SK-N-SH treated with all-trans-retinoic acid at 6 μM for 48 hours (cell line): ENCODE measurements at regions not wholly inside any gene's neighbourhood (a gene's known extent, or its start where the extent isn't known, plus 50 kb on each side); places are given as distances from the start of the nearest gene placed in this dataset.

Source experiments
- ATAC-seq: fragments of 200-7000 bp; cut with Tn5 transposase; 3 replicates; pipeline ENCODE4 v1.9.1; 2020; ENCODE audit warnings: mild to moderate bottlenecking, moderate library complexity
- ARNTL ChIP-seq: fragments of 450-650 bp; formaldehyde crosslinking; IDR thresholded peaks from 2 replicates; pipeline ENCODE4 v1.5.0; 2020; ENCODE audit warnings: low read depth, mild to moderate bottlenecking, moderate library complexity, borderline replicate concordance
- BACH2 ChIP-seq: fragments of 250-450 bp; sonication (Bioruptor Pico); IDR thresholded peaks from 2 replicates; pipeline ENCODE4 v1.9.0; 2021; ENCODE audit warnings: mild to moderate bottlenecking, borderline replicate concordance
- CREB5 ChIP-seq: fragments of 250-450 bp; sonication (Bioruptor Pico); IDR thresholded peaks from 2 replicates; pipeline ENCODE4 v1.5.1; 2020; ENCODE audit warnings: low read depth, mild to moderate bottlenecking, moderate library complexity
- CSDC2 ChIP-seq: fragments of 250-450 bp; sonication (Bioruptor Pico); IDR thresholded peaks from 2 replicates; pipeline ENCODE4 v1.5.0; 2020; ENCODE audit warnings: mild to moderate bottlenecking, moderate library complexity
- CSRNP3 ChIP-seq: fragments of 250-450 bp; sonication (Bioruptor Pico); IDR thresholded peaks from 2 replicates; pipeline ENCODE4 v1.5.1; 2021; ENCODE audit warnings: mild to moderate bottlenecking, moderate library complexity
- ESRRG ChIP-seq: fragments of 250-450 bp; sonication (Bioruptor Pico); IDR thresholded peaks from 2 replicates; pipeline ENCODE4 v1.6.1; 2021; ENCODE audit warnings: mild to moderate bottlenecking
- GLIS3 ChIP-seq: fragments of 250-450 bp; sonication (Bioruptor Pico); IDR thresholded peaks from 2 replicates; pipeline ENCODE4 v1.5.0; 2020; ENCODE audit warnings: mild to moderate bottlenecking, moderate library complexity
- ISL1 ChIP-seq: fragments of 250-450 bp; sonication (Bioruptor Pico); IDR thresholded peaks from 2 replicates; pipeline ENCODE4 v2.1.2; 2022; ENCODE audit warnings: mild to moderate bottlenecking, moderate library complexity
- OSR1 ChIP-seq: fragments of 250-450 bp; sonication (Bioruptor Pico); IDR thresholded peaks from 2 replicates; pipeline ENCODE4 v1.8.0; 2022; ENCODE audit warnings: moderate library complexity, mild to moderate bottlenecking, inconsistent platforms
- POU6F1 ChIP-seq: fragments of 250-450 bp; sonication (Bioruptor Pico); IDR thresholded peaks from 2 replicates; pipeline ENCODE4 v1.8.0; 2021; ENCODE audit warnings: low read depth, mild to moderate bottlenecking, moderate library complexity, borderline replicate concordance
- PPARA ChIP-seq: fragments of 250-450 bp; sonication (Bioruptor Pico); IDR thresholded peaks from 2 replicates; pipeline ENCODE4 v1.5.0; 2020; ENCODE audit warnings: mild to moderate bottlenecking, borderline replicate concordance
- RARB ChIP-seq: fragments of 250-450 bp; sonication (Bioruptor Pico); IDR thresholded peaks from 2 replicates; pipeline ENCODE4 v1.8.0; 2021; ENCODE audit warnings: mild to moderate bottlenecking, moderate library complexity
- SNAI2 ChIP-seq: fragments of 250-450 bp; sonication (Bioruptor Pico); IDR thresholded peaks from 2 replicates; pipeline ENCODE4 v1.5.0; 2020; ENCODE audit warnings: mild to moderate bottlenecking, moderate library complexity
- TOX ChIP-seq: fragments of 250-450 bp; sonication (Bioruptor Pico); IDR thresholded peaks from 2 replicates; pipeline ENCODE4 v1.8.0; 2021; ENCODE audit warnings: mild to moderate bottlenecking, moderate library complexity, borderline replicate concordance
- TSHZ2 ChIP-seq: fragments of 250-450 bp; sonication (Bioruptor Pico); IDR thresholded peaks from 2 replicates; pipeline ENCODE4 v1.5.0; 2020; ENCODE audit warnings: mild to moderate bottlenecking, moderate library complexity
- ZC3H10 ChIP-seq: fragments of 250-450 bp; sonication (Bioruptor Pico); IDR thresholded peaks from 2 replicates; pipeline ENCODE4 v1.5.1; 2021; ENCODE audit warnings: mild to moderate bottlenecking, moderate library complexity
- ZFP3 ChIP-seq: fragments of 250-450 bp; sonication (Bioruptor Pico); IDR thresholded peaks from 2 replicates; pipeline ENCODE4 v1.5.0; 2020; ENCODE audit warnings: mild to moderate bottlenecking, moderate library complexity
- ZFP30 ChIP-seq: fragments of 450-650 bp; formaldehyde crosslinking; IDR thresholded peaks from 2 replicates; pipeline ENCODE4 v1.5.0; 2022; ENCODE audit warnings: mild to moderate bottlenecking, moderate library complexity
- ZNF565 ChIP-seq: fragments of 450-650 bp; formaldehyde crosslinking; conservative IDR thresholded peaks from 2 replicates; pipeline ENCODE4 v1.5.0; 2020; ENCODE audit warnings: low read depth, mild to moderate bottlenecking, moderate library complexity
- ZNF70 ChIP-seq: fragments of 450-650 bp; formaldehyde crosslinking; IDR thresholded peaks from 2 replicates; pipeline ENCODE4 v1.5.0; 2020; ENCODE audit warnings: mild to moderate bottlenecking, moderate library complexity

- TF ChIP-seq ISL1 (CRISPR knock-in tag) (no peak), CREB5 (CRISPR knock-in tag) (no peak), ESRRG (no peak), ZNF70 (no peak), ARNTL (CRISPR knock-in tag) (no peak), CSDC2 (CRISPR knock-in tag) (no peak), OSR1 (CRISPR knock-in tag) (no peak), GLIS3 (CRISPR knock-in tag) (no peak), TSHZ2 (CRISPR knock-in tag) (no peak), CSRNP3 (CRISPR knock-in tag) (no peak), ZFP30 (CRISPR knock-in tag) (no peak)
- ATAC-seq: no peak
Measured at GRCh38 chr16:59590845-59591244, 856.7 kb upstream of the GOT2 start.

GRCh38 chr16:59586331-59586730 is 852.2 kb upstream of the GOT2 start:
- ATAC-seq: no peak
- TF ChIP-seq CSDC2 (CRISPR knock-in tag): no peak
- TF ChIP-seq POU6F1 (CRISPR knock-in tag): no peak
- TF ChIP-seq OSR1 (CRISPR knock-in tag): no peak
- no peak for TF ChIP-seq TOX (CRISPR knock-in tag)

- no peak for ATAC-seq
Measured at GRCh38 chr16:59574296-59574695, 840.2 kb upstream of the GOT2 start.

More at GRCh38 chr16:59574296-59574695, 840.2 kb upstream of the GOT2 start:
- TF ChIP-seq RARB (no peak), ESRRG (no peak), TSHZ2 (CRISPR knock-in tag) (no peak), ARNTL (CRISPR knock-in tag) (no peak), POU6F1 (CRISPR knock-in tag) (no peak), ZFP30 (CRISPR knock-in tag) (no peak), BACH2 (CRISPR knock-in tag) (no peak), SNAI2 (CRISPR knock-in tag) (no peak), TOX (CRISPR knock-in tag) (no peak), GLIS3 (CRISPR knock-in tag) (no peak), PPARA (no peak), ZFP3 (CRISPR knock-in tag) (no peak), ZNF565 (CRISPR knock-in tag) (no peak), ZC3H10 (CRISPR knock-in tag) (no peak), CREB5 (CRISPR knock-in tag) (no peak), OSR1 (CRISPR knock-in tag) (no peak), CSRNP3 (CRISPR knock-in tag) (no peak)
